CMK (cell line): ENCODE measurements at regions not wholly inside any gene's neighbourhood (a gene's known extent, or its start where the extent isn't known, plus 50 kb on each side); places are given as distances from the start of the nearest gene placed in this dataset.

Experiments used
- DNase-seq: peaks from one replicate; pipeline ENCODE4 v3.0.0-alpha.2; 2010; ENCODE audit warnings: low read depth

DNA sequence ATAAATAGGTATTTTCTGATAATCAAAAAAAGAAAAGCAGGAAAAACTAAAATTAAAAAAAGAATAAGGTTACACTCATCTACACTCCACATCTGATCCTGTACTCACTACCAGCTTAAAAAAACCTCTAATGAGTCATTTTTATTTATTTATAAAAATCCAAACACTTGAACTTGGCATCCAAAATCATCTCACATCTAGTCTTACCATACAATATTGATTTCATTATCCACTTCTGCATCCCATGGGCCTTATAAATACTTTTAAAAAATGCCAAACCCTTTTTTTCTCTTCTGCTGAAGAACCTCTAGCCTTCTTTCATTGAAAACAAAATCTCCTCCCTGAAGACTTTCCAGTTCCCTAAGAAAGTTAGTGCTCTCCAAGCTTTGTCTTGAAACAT is 109.7 kb downstream of the TMTC3 start:
- no peak for DNase-seq

DNA sequence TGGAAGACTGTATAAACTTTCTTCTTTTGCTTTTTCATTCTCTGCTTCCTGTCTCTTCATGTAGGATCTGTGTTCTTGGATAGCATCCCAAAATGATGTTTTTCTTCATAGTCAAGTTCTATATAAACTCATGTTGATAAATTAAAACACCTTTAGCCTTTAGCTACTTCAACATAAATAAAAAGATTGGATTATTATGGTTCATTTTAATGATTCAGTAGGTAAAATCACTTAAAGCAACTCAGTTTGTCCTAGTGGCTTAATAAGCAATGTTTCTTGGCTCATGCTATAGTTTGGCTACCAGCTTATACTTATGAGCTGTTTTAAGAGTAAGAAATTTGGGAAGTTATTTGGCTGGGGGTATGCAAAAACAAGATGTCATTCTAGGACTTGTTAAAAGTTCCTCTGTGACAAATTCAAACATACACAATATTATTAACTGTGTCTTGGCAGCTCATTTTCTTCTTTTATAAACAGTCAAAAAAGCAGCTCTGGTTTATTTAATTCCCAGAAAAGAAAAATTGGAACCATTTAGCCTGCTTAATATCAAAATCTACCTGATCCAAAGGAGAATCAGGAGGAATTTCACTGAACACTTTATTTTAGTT is 111.4 kb downstream of the TMTC3 start:
- no peak for DNase-seq

DNA sequence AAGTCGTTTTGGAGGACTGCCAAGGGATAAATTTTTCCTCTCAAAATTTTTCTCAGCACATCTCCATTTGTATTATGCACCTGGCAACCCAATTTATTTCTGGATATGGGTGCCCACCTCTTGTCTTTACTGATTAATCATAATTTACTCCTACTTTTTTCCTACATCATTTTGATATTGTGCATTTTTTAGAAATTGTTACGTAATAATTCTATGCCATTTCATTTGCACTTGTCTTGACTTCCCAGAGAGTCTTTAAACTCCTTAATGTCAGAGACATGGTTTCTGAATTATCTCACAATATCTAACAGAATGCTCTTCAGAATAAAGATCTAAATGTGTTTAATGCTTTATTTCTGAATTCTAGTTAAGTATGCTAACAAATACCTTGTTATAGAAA is 113.1 kb downstream of the TMTC3 start:
- no peak for DNase-seq

DNA sequence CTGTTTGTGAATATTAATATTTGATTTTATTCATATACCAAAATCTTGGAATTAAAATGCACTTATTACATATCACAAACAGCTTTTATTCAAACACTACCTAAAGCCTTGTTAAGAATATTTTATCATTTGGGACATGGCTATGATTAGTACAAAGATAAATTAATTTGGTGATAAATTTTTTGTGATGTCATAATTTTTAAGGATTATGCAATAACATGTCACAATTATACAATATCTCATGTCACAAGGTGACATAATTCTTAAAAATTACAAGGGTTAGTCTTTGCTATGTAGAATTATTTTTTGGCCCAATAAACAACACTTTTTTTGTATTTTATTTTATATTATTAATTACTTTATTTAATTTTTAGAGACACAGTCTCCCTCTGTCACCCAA is 113.7 kb downstream of the TMTC3 start:
- no peak for DNase-seq

DNA sequence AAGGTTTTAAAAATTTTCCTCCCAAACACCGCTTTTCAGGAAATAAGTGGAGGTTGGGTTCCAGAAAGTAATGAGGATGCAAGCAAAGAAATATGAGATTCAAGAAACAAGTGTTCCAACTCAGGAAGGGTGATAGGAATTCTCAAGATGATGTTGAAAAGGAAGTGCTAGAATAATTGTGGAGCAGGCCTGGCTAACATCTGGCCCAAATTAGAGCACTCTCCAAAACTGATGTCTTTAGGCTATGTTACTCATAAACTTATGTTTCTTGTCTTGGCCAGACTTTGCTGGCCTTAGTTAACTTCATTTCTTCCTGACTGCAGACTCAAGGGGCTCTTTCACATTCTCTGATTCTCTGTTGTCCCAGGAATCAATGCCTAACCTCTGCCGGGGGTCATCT is 116.3 kb downstream of the TMTC3 start:
- DNase-seq: no peak

DNA sequence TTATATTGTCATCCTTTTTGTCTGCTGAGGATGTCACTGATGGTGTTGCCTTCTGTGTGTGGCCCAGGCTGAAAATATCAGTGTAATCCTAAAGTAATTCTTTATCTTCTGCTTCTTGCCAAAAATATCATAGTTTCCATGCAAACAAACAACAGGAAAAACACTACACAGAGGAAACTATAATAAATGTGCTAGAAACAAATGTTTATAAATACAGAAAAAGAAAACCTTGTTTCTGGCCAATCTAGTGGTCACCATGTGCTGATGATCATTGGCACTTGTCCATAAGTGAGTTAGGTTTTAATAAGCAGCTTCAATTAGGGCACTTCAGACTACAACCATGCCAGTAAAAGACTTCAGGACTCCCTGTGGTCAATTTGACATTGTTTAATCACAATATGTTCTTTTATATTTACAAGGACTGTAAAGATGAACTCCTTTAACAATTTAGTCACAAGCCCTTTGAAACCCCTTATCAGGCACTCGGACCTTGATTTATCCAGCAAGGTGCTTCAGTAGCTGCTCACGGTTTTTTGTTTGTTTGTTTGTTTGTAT is 124.8 kb downstream of the TMTC3 start:
- DNase-seq: no peak

DNA sequence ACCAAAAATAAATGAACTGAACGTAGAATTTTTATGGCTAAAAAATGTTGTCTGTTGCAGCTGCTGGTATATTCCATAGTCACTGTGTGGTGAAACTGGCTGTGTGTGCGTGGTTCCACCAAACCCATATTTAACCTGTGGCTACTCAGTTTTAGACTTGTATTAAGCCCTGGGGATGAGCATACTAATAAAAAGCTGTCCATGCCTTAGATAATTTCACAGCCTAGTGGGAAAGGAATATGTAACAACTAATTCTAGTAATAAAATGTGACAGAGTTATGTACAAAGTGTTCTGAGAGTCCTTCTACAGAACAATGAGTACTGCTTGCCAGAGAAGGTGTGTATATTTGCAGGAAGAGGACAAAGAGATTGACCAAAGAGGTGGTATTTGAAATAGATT is 125.5 kb downstream of the TMTC3 start:
- DNase-seq: no peak

DNA sequence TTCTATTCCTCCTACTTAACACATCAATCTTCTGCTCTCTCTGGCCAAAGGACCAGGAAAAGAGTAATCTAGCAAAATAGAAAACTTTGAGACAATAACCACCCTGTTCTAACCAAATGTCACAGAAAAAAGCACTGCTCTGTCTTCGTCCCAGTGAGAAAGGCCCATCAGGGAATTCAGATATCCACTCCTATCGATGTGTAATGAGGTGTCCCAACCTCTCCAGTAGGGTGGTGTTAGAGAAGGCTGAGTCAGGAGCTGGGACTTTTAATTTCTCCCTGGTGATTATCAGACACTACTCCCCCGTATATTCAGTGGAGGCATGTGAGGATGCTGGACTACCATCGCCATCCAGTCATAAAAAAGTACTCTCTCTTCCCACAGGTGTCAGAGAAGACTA is 130.3 kb downstream of the TMTC3 start:
- no peak for DNase-seq

DNA sequence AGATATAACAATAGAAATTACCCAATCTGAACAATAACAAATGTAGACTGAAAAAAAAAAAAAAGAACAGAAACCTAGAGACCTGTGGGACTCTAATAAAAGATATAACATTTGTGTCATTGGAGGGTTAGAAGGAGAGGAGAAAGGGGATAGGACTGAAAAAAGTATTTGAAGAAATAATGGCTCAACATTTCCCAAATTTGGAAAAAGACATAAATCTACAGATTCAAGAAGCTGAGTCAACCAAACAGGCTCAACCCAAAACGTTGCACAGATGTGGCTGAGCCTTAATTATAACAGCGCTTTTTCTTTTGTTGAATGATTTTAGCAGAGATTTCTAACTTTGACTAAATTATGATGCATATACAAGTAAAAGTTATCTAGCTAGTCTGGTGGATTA is 131.3 kb downstream of the TMTC3 start:
- no peak for DNase-seq

DNA sequence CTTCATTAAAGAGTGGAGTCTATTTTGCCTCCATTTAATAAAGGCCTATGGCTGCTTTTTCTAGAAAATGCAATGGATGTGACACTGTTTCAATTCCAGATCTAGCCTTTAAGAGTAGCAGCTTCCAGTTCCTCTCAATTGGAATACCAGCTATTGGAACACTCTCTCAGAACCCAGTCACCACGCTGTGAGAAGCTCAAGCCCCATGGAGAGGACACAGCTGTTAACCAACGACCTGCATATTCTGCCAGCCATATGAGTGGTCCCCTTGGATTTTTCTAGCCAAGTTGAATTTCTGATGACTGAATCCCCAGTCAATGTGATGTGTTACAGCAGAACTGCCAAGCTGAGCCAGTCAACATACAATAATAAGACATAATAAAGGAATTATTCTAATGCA is 131.8 kb downstream of the TMTC3 start:
- no peak for DNase-seq

DNA sequence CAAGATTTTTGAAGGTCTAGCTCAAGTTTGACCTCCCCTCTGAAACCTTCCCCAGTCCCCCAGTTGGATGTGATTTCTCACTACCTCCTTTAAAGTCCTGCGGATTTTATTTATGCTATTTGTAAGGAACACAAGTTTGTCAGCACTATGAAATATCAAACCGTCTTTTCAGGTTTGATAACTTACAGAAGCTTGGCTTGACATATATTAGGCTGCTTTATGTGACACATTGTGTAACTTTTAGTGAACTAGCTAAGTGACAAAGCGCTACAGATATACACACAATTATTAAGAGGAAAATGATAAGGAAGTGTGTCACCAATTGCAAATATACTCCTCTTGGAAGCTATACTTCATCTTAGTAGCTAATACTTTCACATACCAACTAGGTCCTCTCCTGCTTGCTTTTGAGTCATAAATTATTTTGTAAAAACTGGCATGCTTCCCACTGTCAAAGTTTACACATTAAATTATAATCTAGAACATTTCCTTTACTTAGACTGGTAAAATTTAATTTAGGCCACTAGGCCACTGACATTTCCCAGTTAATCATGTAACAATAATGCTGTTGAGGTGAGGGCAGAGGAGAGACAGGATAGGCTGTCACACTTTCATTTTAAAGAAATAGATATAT is 149.5 kb downstream of the TMTC3 start:
- no peak for DNase-seq

DNA sequence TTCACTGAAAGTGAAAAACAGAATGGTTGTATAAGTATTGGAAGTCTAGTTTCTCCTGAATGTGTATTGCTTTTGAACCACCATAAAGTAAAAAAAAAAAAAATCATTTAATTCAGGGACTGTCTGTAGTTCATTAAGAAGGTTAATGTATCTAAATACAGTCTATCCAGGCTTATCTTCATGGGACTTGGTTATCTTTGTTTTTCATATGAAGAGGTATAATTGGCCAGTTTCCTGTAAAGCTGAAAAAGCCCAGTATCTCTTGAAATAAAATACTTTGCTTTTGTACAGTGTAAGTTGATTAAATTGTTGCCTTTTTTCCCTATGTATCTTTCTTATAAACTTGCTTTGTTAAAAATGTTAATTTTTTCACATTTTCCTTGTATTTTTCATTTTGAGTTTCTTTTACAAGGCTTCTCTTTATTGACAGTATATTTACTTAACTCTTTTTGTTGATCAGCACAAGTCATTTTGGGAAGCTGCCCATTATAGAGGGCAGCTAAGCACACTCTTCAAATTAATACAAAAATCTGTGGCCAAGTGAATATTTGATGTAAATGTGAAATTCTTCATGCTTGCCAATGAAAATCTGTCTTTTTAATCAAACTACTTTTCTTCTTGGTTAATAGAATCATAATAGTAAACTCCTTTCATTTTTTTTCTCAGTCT is 156.0 kb downstream of the TMTC3 start:
- no peak for DNase-seq

DNA sequence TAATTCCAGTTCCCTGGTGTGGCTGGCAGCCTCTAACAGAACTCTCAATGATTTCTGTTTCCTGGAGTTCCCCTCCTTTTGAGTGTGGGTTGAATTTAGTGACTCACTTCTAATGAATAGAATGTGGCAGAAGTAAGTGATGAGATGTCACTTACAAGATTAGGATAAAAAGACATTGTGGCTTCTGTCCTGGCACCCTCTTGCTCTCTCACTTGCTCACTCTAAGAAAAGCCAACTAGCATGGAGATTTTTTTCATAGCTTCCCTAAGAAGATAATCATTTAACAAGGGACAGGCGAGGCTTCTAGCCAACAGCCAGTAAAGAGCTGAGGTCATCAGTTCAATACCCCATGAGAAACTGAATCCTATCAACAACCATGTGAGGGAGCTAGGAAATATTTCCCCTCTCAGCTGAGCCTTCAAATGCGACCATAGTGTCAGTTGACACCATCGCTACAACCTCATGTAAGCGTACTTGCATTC is 156.7 kb downstream of the TMTC3 start:
- no peak for DNase-seq

DNA sequence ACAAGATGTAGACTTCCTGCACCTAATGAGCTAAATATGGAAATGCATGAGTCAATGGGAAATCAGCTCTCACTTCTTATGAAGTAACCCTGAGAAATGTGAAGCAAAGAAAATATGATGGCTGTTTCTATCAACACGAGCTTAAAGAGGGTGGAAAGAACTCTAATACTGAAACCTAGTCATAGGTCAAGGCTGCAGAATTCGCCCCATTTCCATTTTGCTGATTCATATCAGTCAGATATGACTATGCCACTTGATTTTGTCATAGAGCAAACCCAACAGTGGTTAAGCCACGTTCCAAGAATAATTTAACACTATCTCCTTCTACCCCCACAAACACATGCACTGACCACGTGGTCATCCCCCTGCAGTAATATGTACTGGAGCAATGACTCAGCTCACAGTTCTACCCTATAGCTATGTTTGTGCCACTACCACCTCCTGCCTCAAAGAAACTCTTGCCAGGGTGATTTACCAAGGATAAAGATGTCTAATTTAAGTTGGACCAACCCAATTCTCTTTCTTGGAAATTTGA is 157.5 kb downstream of the TMTC3 start:
- DNase-seq: peak; percentile 37

DNA sequence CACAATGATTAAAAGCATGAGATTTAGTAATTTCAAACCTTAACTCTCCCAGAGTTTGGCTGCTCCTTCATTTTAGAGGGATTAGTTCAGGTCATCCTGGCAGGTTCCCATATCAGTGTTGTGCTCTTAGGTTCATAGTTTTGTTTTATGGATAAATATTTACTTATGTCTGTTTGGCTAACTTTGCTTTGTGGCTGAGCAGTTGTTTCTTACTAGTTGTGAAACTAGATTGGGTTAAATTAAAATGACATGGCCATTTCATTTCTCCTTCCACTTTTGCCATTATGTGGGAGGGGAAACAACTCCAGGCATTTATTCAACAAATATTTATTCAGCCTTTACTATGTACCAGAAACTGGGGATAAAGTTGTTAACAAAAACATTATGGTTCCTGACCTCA is 158.8 kb downstream of the TMTC3 start:
- no peak for DNase-seq

DNA sequence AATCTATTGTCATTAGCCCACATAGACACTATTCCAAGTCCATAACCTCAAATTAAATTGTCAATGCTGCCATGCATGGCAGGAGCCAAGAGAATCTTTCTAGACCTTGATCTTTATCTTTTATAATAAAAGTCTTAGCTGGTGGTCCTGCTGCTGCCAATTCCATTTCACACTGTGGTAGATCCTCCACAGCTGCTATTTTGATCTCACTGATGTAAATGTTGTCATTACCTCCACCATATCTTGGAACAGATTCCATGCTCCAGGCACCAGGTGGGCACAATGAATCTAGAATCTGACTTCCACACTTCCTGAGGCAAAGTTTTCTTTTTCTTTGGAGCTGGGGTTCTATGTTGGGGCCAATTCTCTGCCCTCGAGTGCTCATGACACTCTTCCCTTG is 161.2 kb downstream of the TMTC3 start:
- no peak for DNase-seq

DNA sequence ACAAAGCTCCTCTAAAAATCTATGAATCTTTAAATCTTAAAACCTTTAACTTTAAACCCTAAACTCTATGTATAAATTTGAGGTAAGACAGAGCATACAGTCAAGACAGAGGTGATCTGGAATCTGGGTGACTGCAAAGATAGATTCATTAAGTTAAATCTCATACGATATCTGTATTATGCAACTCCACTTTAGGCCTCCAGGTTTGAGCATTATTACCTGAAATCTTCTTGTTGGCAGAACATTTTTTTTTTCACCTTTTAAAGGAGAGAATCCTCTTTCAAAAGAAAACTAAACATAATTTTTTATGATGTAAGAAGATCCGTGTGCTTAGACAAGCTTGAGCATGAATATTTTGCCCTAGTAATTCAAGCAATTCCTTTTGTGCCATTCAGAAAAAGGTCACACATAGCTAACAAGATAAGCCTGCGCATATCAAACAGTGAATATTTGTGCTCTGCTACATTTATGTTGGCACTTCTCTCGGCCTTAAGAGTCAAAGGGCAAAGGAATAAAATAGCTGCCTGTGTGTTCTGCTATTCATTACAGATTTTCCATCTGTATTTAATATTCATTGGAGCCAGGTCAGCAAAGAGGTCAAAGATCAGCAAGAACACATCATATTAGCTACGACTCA is 163.3 kb downstream of the TMTC3 start:
- DNase-seq: no peak

DNA sequence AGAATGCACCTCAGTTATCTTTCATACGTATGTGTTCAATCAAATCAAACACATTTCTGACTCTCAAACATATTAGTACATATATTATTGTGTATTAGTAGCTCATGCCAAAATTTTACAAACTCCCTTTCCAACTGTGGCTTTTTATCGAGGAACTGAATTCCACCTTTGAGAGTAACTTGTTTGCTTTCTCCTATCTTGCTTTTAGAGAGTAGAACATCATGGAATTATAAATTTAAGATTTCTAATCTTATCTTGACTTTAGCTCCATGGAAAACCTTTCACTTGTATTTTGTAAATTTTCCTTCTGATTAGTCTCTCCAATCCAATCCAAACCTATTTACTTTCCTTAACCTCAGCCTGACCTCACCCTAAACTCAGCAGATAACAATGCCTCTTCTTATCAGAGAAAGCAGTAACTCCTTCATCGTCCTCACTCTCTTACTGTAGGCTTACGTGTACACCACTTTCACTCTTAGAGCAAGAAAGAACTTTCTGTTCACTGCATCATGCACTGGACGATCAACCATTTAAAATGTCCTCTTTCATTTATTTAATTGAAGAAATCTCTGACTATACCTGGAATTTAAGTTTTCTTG is 164.5 kb downstream of the TMTC3 start:
- DNase-seq: no peak

DNA sequence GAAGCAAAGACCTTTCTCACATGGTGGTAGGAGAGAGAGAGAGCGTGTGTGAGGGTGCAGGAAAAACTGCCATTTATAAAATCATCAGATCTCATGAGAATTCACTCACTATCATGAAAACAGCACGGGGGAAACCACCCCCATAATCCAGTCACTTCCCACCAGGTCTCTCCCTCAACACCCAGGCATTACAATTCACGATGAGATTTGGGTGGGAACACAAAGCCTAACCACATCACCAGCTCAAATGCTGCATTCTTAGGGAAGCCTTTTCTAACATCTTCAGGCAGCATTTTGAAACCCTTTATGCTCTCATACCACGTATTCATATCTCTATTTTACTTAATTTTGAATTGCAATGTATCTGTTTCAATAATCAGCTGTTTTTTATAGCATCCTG is 165.9 kb downstream of the TMTC3 start:
- DNase-seq: no peak

DNA sequence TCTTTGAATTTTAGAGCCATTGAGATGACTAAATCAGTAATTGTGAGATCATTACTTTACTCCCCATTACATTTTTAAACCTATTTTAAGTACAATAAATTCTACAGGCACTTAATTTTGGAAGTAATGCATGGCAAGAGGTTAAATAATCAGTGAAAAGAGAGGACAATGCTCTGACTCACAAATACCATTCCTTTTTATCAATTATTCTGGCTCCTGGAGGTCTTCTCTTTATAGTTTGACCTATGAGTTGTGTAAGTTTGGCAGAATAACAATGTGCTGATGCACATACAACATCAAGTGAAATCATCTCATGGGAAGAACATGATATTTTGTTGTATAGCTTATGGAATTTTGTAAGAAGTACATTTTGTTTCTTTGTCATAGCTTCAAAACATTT is 166.7 kb downstream of the TMTC3 start:
- DNase-seq: no peak

DNA sequence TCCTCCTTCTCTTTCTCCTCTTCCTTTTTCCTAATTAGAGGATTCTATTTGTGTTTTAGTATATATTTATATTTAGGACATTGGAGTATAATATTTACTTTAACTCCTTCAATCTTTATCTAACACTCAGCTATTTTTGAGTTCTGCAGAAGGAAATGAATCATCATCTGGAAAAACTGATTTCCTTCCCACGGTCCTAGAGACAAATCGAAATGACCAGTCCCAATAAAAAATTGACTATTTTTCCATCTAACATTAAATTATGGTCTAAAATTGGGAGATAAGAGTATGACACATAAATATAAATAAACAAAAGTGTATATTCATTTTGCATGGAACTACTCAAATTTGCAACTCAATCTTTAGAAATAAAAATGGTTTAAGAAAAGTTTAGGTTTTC is 167.4 kb downstream of the TMTC3 start:
- DNase-seq: no peak

DNA sequence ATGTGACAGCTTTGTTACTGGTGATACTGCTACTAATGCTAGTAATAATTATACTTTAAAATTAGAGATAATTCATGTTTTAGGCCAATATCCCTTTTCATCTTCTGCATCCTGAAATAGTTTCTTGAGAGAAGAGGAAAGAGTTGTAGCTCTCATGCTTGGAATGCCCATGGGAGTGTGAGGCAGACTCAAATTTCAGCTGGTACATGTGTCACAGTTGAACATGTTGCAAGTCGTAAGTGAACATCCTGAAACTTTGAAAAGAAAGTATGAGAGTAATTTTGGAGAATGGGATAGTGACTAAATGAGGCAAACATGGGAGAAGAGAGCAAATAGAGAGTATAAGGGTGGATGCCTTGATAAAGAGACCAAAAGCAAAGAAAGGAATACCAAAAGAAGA is 168.0 kb downstream of the TMTC3 start:
- no peak for DNase-seq
